ENCODE measurements at regions not wholly inside any gene's neighbourhood (a gene's known extent, or its start where the extent isn't known, plus 50 kb on each side); places are given as distances from the start of the nearest gene placed in this dataset.
A peak's percentile ranks its signal among the peaks of the same experiment; 100 is the strongest.

- ATAC-seq (no peak), DNase-seq (no peak)
- intact Hi-C loops (cut with DNase I, micrococcal nuclease), result no loop called here
Measured at GRCh38 chr5:33224285-33224961, 216.3 kb upstream of the TARS1 start.

- no peak for ATAC-seq
- intact Hi-C loops (cut with DNase I, micrococcal nuclease), result no loop called here
- no peak for DNase-seq
Measured at GRCh38 chr5:33227247-33227646, 213.5 kb upstream of the TARS1 start.

GRCh38 chr5:33227746-33228145 is 213.0 kb upstream of the TARS1 start:
- intact Hi-C loops (cut with DNase I, micrococcal nuclease), result no loop called here
- ATAC-seq, result no peak
- DNase-seq, result no peak

GRCh38 chr5:33228149-33228548 is 212.6 kb upstream of the TARS1 start:
- intact Hi-C loops (cut with DNase I, micrococcal nuclease), result no loop called here
- ATAC-seq (no peak), DNase-seq (no peak)

- DNase-seq, result no peak
- ATAC-seq, result no peak
- intact Hi-C loops (cut with DNase I, micrococcal nuclease), result no loop called here
Measured at GRCh38 chr5:33229216-33229615, 211.5 kb upstream of the TARS1 start.

- DNase-seq, result no peak
- no peak for ATAC-seq
- intact Hi-C loops (cut with DNase I, micrococcal nuclease), result no loop called here
Measured at GRCh38 chr5:33230467-33231078, 210.2 kb upstream of the TARS1 start.

GRCh38 chr5:33231214-33231710 is 209.5 kb upstream of the TARS1 start:
- intact Hi-C loops (cut with DNase I, micrococcal nuclease), result no loop called here
- DNase-seq, result no peak
- ATAC-seq, result no peak

GRCh38 chr5:33231935-33232334 is 208.8 kb upstream of the TARS1 start:
- intact Hi-C loops (cut with DNase I, micrococcal nuclease), result no loop called here
- no peak for ATAC-seq

GRCh38 chr5:33232731-33233505 is 207.8 kb upstream of the TARS1 start:
- ATAC-seq, result no peak
- intact Hi-C loops (cut with DNase I, micrococcal nuclease), result no loop called here
- DNase-seq, result no peak

More at GRCh38 chr5:33231935-33232334, 208.8 kb upstream of the TARS1 start:
- no peak for DNase-seq

GRCh38 chr5:33235304-33235703 is 205.5 kb upstream of the TARS1 start:
- no peak for DNase-seq
- no peak for ATAC-seq
- intact Hi-C loops (cut with DNase I, micrococcal nuclease), result no loop called here

- DNase-seq, result no peak
- intact Hi-C loops (cut with DNase I, micrococcal nuclease), result no loop called here
- peak; percentile 61 for ATAC-seq
Measured at GRCh38 chr5:33235824-33236223, 204.9 kb upstream of the TARS1 start.

- peak; percentile 61 for ATAC-seq
- no peak for DNase-seq
- intact Hi-C loops (cut with DNase I, micrococcal nuclease), result no loop called here
Measured at GRCh38 chr5:33237471-33237870, 203.3 kb upstream of the TARS1 start.

GRCh38 chr5:33238826-33239695 is 201.7 kb upstream of the TARS1 start:
- intact Hi-C loops (cut with DNase I, micrococcal nuclease), result no loop called here
- DNase-seq (no peak), ATAC-seq (no peak)

GRCh38 chr5:33240558-33240957 is 200.2 kb upstream of the TARS1 start:
- no peak for DNase-seq
- ATAC-seq, result no peak
- intact Hi-C loops (cut with DNase I, micrococcal nuclease), result no loop called here

- ATAC-seq, result peak; percentile 38
- DNase-seq, result peak in 1 of 2 donors; percentile 25
- intact Hi-C loops (cut with DNase I, micrococcal nuclease), result no loop called here
Measured at GRCh38 chr5:33241802-33242201, 199.0 kb upstream of the TARS1 start.

GRCh38 chr5:33242277-33242676 is 198.5 kb upstream of the TARS1 start:
- intact Hi-C loops (cut with DNase I, micrococcal nuclease), result no loop called here
- DNase-seq, result no peak
- no peak for ATAC-seq

- intact Hi-C loops (cut with DNase I, micrococcal nuclease), result no loop called here
- DNase-seq (no peak), ATAC-seq (no peak)
Measured at GRCh38 chr5:33244441-33245150, 196.2 kb upstream of the TARS1 start.

- intact Hi-C loops (cut with DNase I, micrococcal nuclease), result no loop called here
- no peak for DNase-seq
Measured at GRCh38 chr5:33254579-33254978, 186.2 kb upstream of the TARS1 start.

More at GRCh38 chr5:33254579-33254978, 186.2 kb upstream of the TARS1 start:
- ATAC-seq, result no peak

Measured in left colon (tissue), 2 donors.